SK-N-MC (cell line): ENCODE measurements at regions not wholly inside any gene's neighbourhood (a gene's known extent, or its start where the extent isn't known, plus 50 kb on each side); places are given as distances from the start of the nearest gene placed in this dataset.
"Not testable (repeated sequence)": the region's sequence is repeated elsewhere in the genome, so short reads cannot be mapped to it uniquely, and the experiment has no call there.

Experiments
- DNase-seq: peaks from one replicate; pipeline ENCODE4 v3.0.0-alpha.2; 2011; ENCODE audit warnings: low read depth, low spot score
- H3K27ac ChIP-seq: fragments of 200-600 bp; sonication (generic); 2 replicates; pipeline ENCODE4 v1.5.1; 2016; ENCODE audit warnings: mixed run types
- H3K36me3 ChIP-seq: fragments of 200-600 bp; sonication (generic); 2 replicates; pipeline ENCODE4 v1.6.1; 2017; ENCODE audit warnings: antibody characterized with exemption, low read length, mixed read lengths; ENCODE audit not compliant: insufficient read depth
- H3K4me3 ChIP-seq: fragments of 200-600 bp; sonication (generic); 2 replicates; pipeline ENCODE4 v1.5.1; 2016
- H3K9ac ChIP-seq: fragments of 200-600 bp; sonication (generic); 2 replicates; pipeline ENCODE4 v1.8.0; 2017; ENCODE audit warnings: mixed run types, mixed read lengths; ENCODE audit not compliant: insufficient read length
- H3K9me3 ChIP-seq: fragments of 200-600 bp; sonication (generic); 2 replicates; pipeline ENCODE4 v1.6.1; 2017; ENCODE audit warnings: low read depth, mild to moderate bottlenecking, antibody characterized with exemption, low read length, moderate library complexity, mixed read lengths

- not testable (repeated sequence) for DNase-seq, H3K4me3 ChIP-seq, H3K27ac ChIP-seq, H3K9me3 ChIP-seq, H3K9ac ChIP-seq, H3K36me3 ChIP-seq
Measured at GRCh38 chr13:111680100-111680499, 359.7 kb downstream of the TEX29 start.

- not testable (repeated sequence) for H3K9me3 ChIP-seq, H3K4me3 ChIP-seq, H3K9ac ChIP-seq, H3K27ac ChIP-seq, H3K36me3 ChIP-seq, DNase-seq
Measured at GRCh38 chr13:111692028-111692427, 371.6 kb downstream of the TEX29 start.

DNA sequence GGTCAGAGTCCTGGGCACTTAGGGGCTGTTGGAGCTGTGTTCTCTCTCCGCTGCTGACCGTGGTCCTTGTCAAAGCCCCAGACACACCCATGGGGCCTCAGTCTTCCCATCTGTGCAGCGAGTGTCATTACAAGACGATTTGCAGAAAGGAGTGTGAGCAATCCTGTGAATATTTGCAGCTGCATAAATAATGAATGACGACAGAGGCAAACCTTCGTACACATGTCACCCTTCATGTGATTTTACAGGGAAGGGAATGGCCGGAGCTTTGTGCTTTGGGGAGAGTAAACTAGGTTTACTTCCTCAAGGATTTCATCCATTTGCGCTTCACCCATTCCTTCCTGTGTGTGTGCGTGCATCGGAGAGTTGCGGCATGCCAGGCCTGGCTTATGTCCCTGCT is 370.8 kb upstream of the SOX1 start:
- not testable (repeated sequence) for H3K9ac ChIP-seq, H3K36me3 ChIP-seq, H3K9me3 ChIP-seq, H3K4me3 ChIP-seq, H3K27ac ChIP-seq, DNase-seq

DNA sequence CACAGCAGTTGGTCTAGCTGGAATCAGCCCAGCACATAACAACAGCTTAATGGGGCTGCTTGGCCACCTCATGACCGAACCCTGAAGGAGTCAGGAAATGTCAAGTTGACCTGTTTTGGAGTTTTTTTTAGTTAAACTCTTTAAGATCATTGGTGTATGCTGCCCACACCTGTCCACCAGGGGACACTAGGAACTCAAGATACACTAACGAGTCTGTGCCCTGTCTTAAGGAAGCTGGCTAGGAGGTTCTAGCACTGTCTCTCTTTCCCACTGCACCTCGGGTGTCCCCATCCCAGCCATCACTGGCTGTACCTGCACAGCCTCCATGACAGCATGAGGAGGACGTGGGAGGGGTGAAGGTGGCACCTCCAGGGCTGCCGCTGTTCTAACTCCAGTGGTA is 364.9 kb upstream of the SOX1 start:
- not testable (repeated sequence) for H3K27ac ChIP-seq, H3K9me3 ChIP-seq, H3K36me3 ChIP-seq, H3K9ac ChIP-seq, DNase-seq, H3K4me3 ChIP-seq
